Gastroesophageal sphincter (tissue), 4 donors: ENCODE measurements at regions not wholly inside any gene's neighbourhood (a gene's known extent, or its start where the extent isn't known, plus 50 kb on each side); places are given as distances from the start of the nearest gene placed in this dataset.

Source experiments
- ATAC-seq: fragments of 150-250 bp; one replicate; pipeline ENCODE4 v1.9.1; 2016; ENCODE audit warnings: mild to moderate bottlenecking, moderate library complexity
- H3K27ac ChIP-seq, 4 donors: fragments of 200-600 bp; sonication (generic) in 3 of 4; 1 replicate in 3 of 4; 2 replicates in 1 of 4; pipeline ENCODE4 v1.5.1; 2016 to 2019
- H3K27me3 ChIP-seq: fragments of 200-600 bp; sonication (generic); one replicate; pipeline ENCODE4 v1.5.1; 2019
- H3K36me3 ChIP-seq, 2 donors: fragments of 200-600 bp; sonication (generic); one replicate each; pipeline ENCODE4 v1.5.1; 2019; ENCODE audit warnings: control low read depth in 1 of 2
- H3K4me1 ChIP-seq, 3 donors: fragments of 200-600 bp; sonication (generic); 1 replicate in 2 of 3; 2 replicates in 1 of 3; pipeline ENCODE4 v1.5.1; 2016 to 2019; ENCODE audit warnings: control low read depth in 2 of 3
- H3K4me3 ChIP-seq, 2 donors: fragments of 200-600 bp; sonication (generic); one replicate each; pipeline ENCODE4 v1.5.1; 2019; ENCODE audit warnings: mild to moderate bottlenecking in 1 of 2, moderate library complexity in 1 of 2
- H3K9me3 ChIP-seq, 3 donors: fragments of 200-600 bp; sonication (generic); one replicate each; pipeline ENCODE4 v1.5.1; 2017 to 2019; ENCODE audit warnings: control low read depth in 2 of 3
- EP300 ChIP-seq: sonication (generic); formaldehyde crosslinking; IDR thresholded peaks from one replicate; pipeline ENCODE4 v1.6.1; 2017; ENCODE audit warnings: antibody characterized with exemption, mild to moderate bottlenecking
- POLR2A ChIP-seq, 2 donors: fragments of 450-650 bp; IDR thresholded peaks; one replicate each; pipeline ENCODE4 v1.6.1; 2017; ENCODE audit warnings: antibody characterized with exemption in 2 of 2, mild to moderate bottlenecking in 2 of 2, moderate library complexity in 1 of 2
- POLR2AphosphoS5 ChIP-seq: sonication (generic); formaldehyde crosslinking; IDR thresholded peaks from one replicate; pipeline ENCODE4 v1.6.1; 2017; ENCODE audit warnings: antibody characterized with exemption
- WGBS, 2 donors: methylation state at CpG; one replicate each; pipeline ENCODE4 v1.1.5; 2018; ENCODE audit warnings: low coverage in 1 of 2; 5-methylcytosine and 5-hydroxymethylcytosine counted together
- TF ChIP-seq, protein P1 (sequence below), 4 experiments: fragments of 200-600 bp in 2 of 4; fragments of 450-650 bp in 2 of 4; sonication (generic) in 1 of 4; IDR thresholded peaks; one replicate each; pipeline ENCODE4 v1.5.1; 2017 to 2019; ENCODE audit warnings: antibody characterized with exemption in 4 of 4, mild to moderate bottlenecking in 2 of 4, moderate library complexity in 2 of 4

DNA sequence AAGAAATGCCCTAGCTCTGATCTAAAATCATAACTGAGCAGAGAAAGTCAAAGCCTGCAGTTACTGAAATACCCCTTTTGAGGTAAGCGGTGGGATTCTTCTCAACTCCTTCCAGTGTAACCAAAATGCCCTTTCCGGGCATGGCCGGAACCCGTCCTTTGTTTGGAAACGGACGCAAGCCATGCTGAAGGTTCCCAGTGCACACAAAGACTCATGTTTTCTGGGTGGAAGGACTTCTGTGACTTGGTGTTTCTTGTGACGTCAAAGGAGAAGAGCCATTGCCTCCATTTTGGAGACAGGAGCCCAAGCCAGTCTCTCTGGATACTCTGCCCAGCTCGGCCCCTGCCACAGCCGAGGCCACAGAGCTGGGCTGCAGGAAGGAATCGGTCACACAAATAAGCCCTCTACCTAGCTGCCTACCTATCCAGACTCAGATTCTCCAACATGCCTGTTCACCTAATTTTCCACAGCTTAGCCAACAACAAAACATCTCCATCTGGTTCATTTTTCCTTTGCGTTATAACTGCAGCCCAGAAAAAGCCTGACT is 182.8 kb downstream of the TBXT start:
- TF ChIP-seq POLR2A (IDR thresholded peaks at IDR 0.05) (no peak), EP300 (no peak), POLR2AphosphoS5 (no peak)
- TF ChIP-seq, protein P1, sequence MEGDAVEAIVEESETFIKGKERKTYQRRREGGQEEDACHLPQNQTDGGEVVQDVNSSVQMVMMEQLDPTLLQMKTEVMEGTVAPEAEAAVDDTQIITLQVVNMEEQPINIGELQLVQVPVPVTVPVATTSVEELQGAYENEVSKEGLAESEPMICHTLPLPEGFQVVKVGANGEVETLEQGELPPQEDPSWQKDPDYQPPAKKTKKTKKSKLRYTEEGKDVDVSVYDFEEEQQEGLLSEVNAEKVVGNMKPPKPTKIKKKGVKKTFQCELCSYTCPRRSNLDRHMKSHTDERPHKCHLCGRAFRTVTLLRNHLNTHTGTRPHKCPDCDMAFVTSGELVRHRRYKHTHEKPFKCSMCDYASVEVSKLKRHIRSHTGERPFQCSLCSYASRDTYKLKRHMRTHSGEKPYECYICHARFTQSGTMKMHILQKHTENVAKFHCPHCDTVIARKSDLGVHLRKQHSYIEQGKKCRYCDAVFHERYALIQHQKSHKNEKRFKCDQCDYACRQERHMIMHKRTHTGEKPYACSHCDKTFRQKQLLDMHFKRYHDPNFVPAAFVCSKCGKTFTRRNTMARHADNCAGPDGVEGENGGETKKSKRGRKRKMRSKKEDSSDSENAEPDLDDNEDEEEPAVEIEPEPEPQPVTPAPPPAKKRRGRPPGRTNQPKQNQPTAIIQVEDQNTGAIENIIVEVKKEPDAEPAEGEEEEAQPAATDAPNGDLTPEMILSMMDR (IDR thresholded peaks at IDR 0.05), result no peak
- no peak overlapping the region for H3K27ac ChIP-seq
- H3K27me3 ChIP-seq, result peaks cover 40% of the 10 kb centered on the region
- no peak overlapping the region for H3K4me3 ChIP-seq
- no peaks in the 10 kb centered on the region for H3K9me3 ChIP-seq
- WGBS, 2 donors, result 83 to 92% methylated on average over 4 to 9 of the region's 11 CpGs
- peaks cover 0 to 41% (median 13%) of the 10 kb centered on the region in 3 donors for H3K4me1 ChIP-seq
- H3K36me3 ChIP-seq, result no peaks in the 10 kb centered on the region
- ATAC-seq, result no peak

DNA sequence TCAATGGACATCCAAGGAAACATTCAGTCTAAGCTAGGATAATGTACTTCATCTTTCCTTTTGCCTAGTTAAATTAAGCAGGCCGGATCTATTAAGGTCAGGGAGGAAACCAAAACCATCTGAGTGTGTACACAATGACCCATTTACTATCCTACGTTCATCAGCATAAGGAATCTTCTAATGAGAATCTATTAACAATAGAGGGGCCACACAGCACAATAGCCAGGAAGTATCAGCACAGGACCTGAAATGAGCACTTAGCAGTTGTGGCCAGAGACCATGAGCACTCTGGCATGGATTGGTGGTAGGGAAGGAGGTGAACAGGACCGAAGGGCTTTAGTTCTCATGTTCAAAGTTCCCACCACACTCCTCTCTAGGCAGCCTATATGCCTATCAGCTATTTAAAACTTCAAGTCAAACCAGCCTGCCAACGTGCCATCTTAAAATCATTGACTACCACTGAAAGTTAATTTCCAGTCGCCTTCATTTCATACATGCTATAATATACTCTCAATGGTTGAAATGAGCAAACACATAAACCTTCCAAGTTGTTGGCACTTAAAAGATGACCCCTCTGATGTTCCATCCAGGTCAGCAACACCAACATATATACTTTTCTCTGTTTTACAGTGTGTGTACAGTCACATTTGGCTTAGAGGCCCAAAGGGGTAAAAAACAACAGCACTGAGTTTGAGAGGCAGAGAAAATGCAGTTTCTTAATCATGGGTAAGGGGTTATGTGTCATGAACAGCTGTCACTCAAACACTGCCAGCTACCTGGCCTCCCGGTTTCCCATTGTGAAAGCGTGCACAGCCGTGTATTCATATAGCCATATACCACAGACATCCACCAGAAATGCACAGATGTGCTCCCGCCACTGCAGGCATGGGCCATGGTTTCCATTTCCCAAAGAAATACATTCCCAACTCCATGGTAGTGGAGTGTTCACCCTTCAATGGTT is 184.3 kb downstream of the TBXT start:
- H3K4me1 ChIP-seq, result peaks cover 0 to 38% (median 6%) of the 10 kb centered on the region in 3 donors
- no peak overlapping the region for H3K4me3 ChIP-seq
- H3K27ac ChIP-seq, result no peak overlapping the region
- H3K36me3 ChIP-seq, result no peaks in the 10 kb centered on the region
- TF ChIP-seq POLR2AphosphoS5 (no peak), EP300 (no peak), POLR2A (IDR thresholded peaks at IDR 0.05) (no peak)
- TF ChIP-seq, protein P1 (IDR thresholded peaks at IDR 0.05), result no peak
- 85 to 97% methylated on average over 7 to 9 of the region's 9 CpGs for WGBS, 2 donors
- no peak for ATAC-seq
- no peaks in the 10 kb centered on the region for H3K9me3 ChIP-seq
- H3K27me3 ChIP-seq, result peaks cover 27% of the 10 kb centered on the region

DNA sequence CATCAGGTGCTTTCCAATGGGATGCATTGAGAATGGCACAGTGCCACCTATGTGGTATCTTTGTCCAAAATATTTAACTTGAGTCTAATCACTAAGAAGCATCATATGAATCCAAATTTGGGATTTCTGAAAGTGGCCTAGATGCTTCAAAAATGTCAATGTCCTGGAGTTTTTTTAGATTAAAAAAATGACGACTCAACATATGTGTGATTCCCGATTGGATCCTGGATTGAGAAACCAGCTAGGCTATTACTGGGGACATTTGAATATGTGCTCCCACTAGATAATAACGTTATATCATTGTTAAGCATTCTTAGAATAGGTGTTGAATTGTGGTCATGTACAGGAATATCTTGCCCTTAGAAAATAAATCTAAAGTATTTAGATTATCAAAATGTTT is 189.2 kb downstream of the TBXT start:
- ATAC-seq, result no peak
- WGBS, 2 donors, result 43 to 52% methylated on average over 3 of the region's 3 CpGs
- Histone ChIP-seq H3K27ac (no peak overlapping the region), H3K36me3 (no peaks in the 10 kb centered on the region), H3K4me1 (peaks cover 0 to 5% (median 0%) of the 10 kb centered on the region in 3 donors), H3K27me3 (no peaks in the 10 kb centered on the region), H3K9me3 (no peaks in the 10 kb centered on the region), H3K4me3 (no peak overlapping the region)
- TF ChIP-seq, protein P1 (IDR thresholded peaks at IDR 0.05), result no peak
- TF ChIP-seq POLR2A (IDR thresholded peaks at IDR 0.05) (no peak), POLR2AphosphoS5 (no peak), EP300 (no peak)

DNA sequence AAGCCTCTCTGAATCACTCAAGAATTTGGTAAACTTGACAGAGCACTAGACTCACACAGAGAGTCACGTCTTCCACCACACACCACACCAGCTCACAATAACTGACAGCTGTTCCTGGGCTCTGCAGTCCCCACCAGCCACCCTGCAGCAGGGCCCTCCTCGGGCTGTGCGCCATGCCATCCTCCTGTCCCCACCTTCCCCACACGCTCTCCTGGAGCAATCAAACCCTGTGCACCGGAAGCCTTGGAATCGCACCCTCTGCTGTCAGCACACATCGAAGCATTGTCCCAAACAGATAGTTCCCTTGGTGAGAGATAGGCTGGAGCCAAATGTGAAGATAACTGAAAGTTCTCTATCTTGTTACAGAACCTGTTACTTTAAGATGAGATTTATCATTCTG is 191.0 kb downstream of the TBXT start:
- no peaks in the 10 kb centered on the region for H3K27me3 ChIP-seq
- no peaks in the 10 kb centered on the region for H3K9me3 ChIP-seq
- ATAC-seq, result no peak
- WGBS, 2 donors, result 76 to 100% methylated on average over 1 to 2 of the region's 7 CpGs
- H3K27ac ChIP-seq, result no peak overlapping the region
- no peaks in the 10 kb centered on the region for H3K36me3 ChIP-seq
- no peak for TF ChIP-seq EP300
- no peak for TF ChIP-seq POLR2AphosphoS5
- TF ChIP-seq, protein P1 (IDR thresholded peaks at IDR 0.05), result no peak
- no peak for TF ChIP-seq POLR2A (IDR thresholded peaks at IDR 0.05)
- H3K4me1 ChIP-seq, result peaks cover 0 to 5% (median 0%) of the 10 kb centered on the region in 3 donors
- no peak overlapping the region for H3K4me3 ChIP-seq
